Activated naive CD8-positive, alpha-beta T cell treated with anti-CD3 and anti-CD28 coated beads, Interleukin-2, amount 10 ng/mL, durations not matched to agents 7 days and 5 days (primary cell): ENCODE measurements at regions not wholly inside any gene's neighbourhood (a gene's known extent, or its start where the extent isn't known, plus 50 kb on each side); places are given as distances from the start of the nearest gene placed in this dataset.

Experiments used
- ATAC-seq: fragments of 150-1000 bp; cut with Tn5 transposase; one replicate; pipeline ENCODE4 v1.10.0; 2021; ENCODE audit warnings: low read depth, moderate library complexity
- POLR2A ChIA-PET: fragments of 350-600 bp; sonication (Branson Sonifier 250); formaldehyde crosslinking; loops from one replicate; lab custom pipeline; 2021; ENCODE audit warnings: antibody characterized with exemption; lab: Charles Lee
- DNase-seq: peaks from one replicate; pipeline ENCODE4 v3.0.0; 2021
- H3K27ac Mint-ChIP-seq: one replicate; pipeline ENCODE4 v1.8.0; 2022; ENCODE audit warnings: mild to moderate bottlenecking, mixed read lengths
- H3K27me3 Mint-ChIP-seq: one replicate; pipeline ENCODE4 v1.8.0; 2022; ENCODE audit warnings: mild to moderate bottlenecking, moderate library complexity, mixed read lengths
- H3K36me3 Mint-ChIP-seq: one replicate; pipeline ENCODE4 v1.8.0; 2021; ENCODE audit warnings: mild to moderate bottlenecking, mixed read lengths
- H3K4me1 Mint-ChIP-seq: one replicate; pipeline ENCODE4 v1.8.0; 2021; ENCODE audit warnings: mixed read lengths
- H3K4me3 Mint-ChIP-seq: one replicate; pipeline ENCODE4 v1.8.0; 2022; ENCODE audit warnings: mild to moderate bottlenecking, moderate library complexity, mixed read lengths
- H3K9me3 Mint-ChIP-seq: one replicate; pipeline ENCODE4 v1.8.0; 2021; ENCODE audit warnings: mixed read lengths

DNA sequence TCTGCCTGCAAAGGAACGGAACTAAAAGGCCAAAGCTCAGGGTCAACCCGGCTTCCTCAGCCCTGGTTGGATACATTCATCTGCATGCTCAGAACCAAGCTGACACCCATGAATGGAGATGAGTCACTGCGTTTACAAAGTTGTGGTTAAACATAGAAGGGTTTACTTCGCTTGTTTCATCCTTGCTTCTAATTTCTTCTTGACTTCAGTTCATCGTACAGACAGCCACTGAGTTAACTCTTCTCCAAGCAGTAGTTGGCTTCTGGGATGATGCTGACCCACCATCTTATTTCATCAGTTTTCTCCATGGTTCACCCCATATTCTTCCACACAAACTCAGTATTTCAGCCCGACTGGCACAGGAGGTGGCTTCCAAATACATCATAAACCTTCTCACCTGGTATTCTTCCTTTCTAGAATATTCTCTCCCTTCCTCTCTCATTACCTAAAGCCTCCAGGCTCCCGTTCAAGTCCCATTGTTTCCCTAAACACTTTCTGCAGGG, 166.3 kb upstream of the RNF32 start:
- no peak overlapping the region for H3K4me3 Mint-ChIP-seq
- H3K27ac Mint-ChIP-seq, result no peak overlapping the region
- no peaks in the 10 kb centered on the region for H3K4me1 Mint-ChIP-seq
- no peaks in the 10 kb centered on the region for H3K36me3 Mint-ChIP-seq
- POLR2A ChIA-PET, result no interaction called here
- ATAC-seq (no peak), DNase-seq (no peak)
- H3K9me3 Mint-ChIP-seq, result no peaks in the 10 kb centered on the region
- peaks cover 29% of the 10 kb centered on the region for H3K27me3 Mint-ChIP-seq

- no peaks in the 10 kb centered on the region for H3K4me1 Mint-ChIP-seq
- ATAC-seq, result no peak
- DNase-seq, result peak; percentile 43
- no peaks in the 10 kb centered on the region for H3K9me3 Mint-ChIP-seq
- POLR2A ChIA-PET, result no interaction called here
- H3K36me3 Mint-ChIP-seq, result no peaks in the 10 kb centered on the region
- H3K4me3 Mint-ChIP-seq, result no peak overlapping the region
- H3K27ac Mint-ChIP-seq, result no peak overlapping the region
- peaks cover 27% of the 10 kb centered on the region for H3K27me3 Mint-ChIP-seq
Observed at GRCh38 chr7:156473476-156474240, 166.9 kb upstream of the RNF32 start.

DNA sequence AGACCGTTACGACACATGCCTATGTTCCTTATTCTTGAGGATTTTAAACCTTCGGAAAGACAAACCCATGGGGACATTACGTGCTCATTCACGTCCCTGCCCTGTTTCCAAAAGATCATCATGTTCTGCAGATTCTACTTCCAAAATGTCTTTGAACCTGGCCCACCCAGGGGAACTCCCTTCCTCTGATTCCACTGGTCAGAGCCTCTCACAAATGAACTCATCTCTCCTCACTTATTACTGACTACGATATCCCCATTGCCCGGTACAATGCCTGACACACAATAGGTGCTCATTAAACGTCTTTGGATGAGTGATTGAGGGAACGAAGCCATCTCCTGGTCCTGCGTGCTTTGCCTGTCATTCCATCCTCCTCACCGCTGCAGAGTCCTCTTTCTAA, 168.3 kb upstream of the RNF32 start:
- no peak for DNase-seq
- no peak for ATAC-seq
- no peaks in the 10 kb centered on the region for H3K4me1 Mint-ChIP-seq
- H3K36me3 Mint-ChIP-seq, result no peaks in the 10 kb centered on the region
- H3K9me3 Mint-ChIP-seq, result no peaks in the 10 kb centered on the region
- peaks cover 29% of the 10 kb centered on the region for H3K27me3 Mint-ChIP-seq
- no peak overlapping the region for H3K4me3 Mint-ChIP-seq
- H3K27ac Mint-ChIP-seq, result no peak overlapping the region
- POLR2A ChIA-PET, result no interaction called here

DNA sequence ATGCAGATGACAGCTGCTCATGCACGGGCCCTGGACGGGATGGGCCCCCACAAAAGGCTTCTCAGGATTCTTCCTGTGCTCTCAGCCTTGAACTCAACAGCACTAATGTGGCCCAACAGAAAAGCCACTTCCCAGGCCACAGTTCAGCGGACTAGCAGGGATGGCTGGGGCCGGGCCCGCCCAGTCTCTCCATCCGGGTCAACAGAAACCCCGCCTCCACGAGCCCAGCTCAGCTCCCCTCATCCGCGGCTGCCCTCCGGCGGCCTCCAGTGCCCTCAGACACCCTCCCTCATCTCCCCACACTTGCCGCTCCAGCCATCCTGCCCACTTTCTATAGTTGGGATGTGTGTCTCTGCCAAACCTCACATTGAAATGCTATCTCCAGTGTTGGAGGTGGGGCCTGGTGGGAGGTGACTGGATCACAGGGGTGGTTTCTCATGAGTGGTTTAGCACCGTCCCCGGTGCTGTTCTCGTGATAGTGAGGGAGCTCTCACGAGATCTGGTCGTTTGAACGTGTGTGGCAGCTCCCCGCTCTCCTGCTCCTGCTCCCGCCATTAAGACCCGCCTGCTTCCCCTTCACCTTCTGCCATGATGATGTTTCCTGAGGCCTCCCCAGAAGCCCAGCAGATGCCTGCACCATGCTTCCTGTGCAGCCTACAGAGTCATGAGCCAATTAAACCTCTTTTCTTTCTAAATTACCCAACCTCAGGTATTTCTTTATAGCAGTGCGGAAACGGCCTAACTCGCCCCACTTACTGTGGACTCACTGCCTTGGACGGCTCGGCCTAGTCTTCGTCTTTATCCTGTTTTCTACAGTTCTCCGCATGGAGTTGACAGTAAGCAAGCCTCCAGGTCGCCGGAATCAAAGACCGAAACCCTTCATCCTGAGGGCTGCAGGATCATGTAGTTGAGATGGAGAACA, 169.9 kb upstream of the RNF32 start:
- POLR2A ChIA-PET, result no interaction called here
- Mint-ChIP-seq H3K4me3 (no peak overlapping the region), H3K4me1 (no peaks in the 10 kb centered on the region), H3K27me3 (peaks cover 30% of the 10 kb centered on the region), H3K27ac (no peak overlapping the region), H3K9me3 (no peaks in the 10 kb centered on the region), H3K36me3 (no peaks in the 10 kb centered on the region)
- DNase-seq, result no peak
- no peak for ATAC-seq

GRCh38 chr7:156466955-156467625, 173.5 kb upstream of the RNF32 start:
- DNase-seq (no peak), ATAC-seq (no peak)
- Mint-ChIP-seq H3K4me1 (no peaks in the 10 kb centered on the region), H3K9me3 (no peaks in the 10 kb centered on the region), H3K4me3 (no peak overlapping the region), H3K36me3 (no peaks in the 10 kb centered on the region), H3K27me3 (peaks cover 21% of the 10 kb centered on the region), H3K27ac (no peak overlapping the region)
- POLR2A ChIA-PET, result interaction anchor here (0.6 kb wide), 1 partner anchor 659 kb away, joined by 3 read pairs; no protein-coding TSS in a partner anchor

GRCh38 chr7:156466272-156466671, 174.3 kb upstream of the RNF32 start:
- DNase-seq (no peak), ATAC-seq (no peak)
- POLR2A ChIA-PET, result no interaction called here
- Mint-ChIP-seq H3K4me1 (no peaks in the 10 kb centered on the region), H3K27me3 (peaks cover 19% of the 10 kb centered on the region), H3K27ac (no peak overlapping the region), H3K4me3 (no peak overlapping the region), H3K9me3 (no peaks in the 10 kb centered on the region), H3K36me3 (no peaks in the 10 kb centered on the region)

GRCh38 chr7:156465186-156465585, 175.4 kb upstream of the RNF32 start:
- POLR2A ChIA-PET, result no interaction called here

GRCh38 chr7:156464339-156464738, 176.2 kb upstream of the RNF32 start:
- POLR2A ChIA-PET, result no interaction called here
- Mint-ChIP-seq H3K4me3 (no peak overlapping the region), H3K27me3 (peaks cover 25% of the 10 kb centered on the region)

More at GRCh38 chr7:156465186-156465585, 175.4 kb upstream of the RNF32 start:
- Mint-ChIP-seq H3K36me3 (no peaks in the 10 kb centered on the region), H3K27ac (no peak overlapping the region), H3K4me1 (no peaks in the 10 kb centered on the region), H3K9me3 (no peaks in the 10 kb centered on the region), H3K27me3 (peaks cover 25% of the 10 kb centered on the region), H3K4me3 (no peak overlapping the region)
- ATAC-seq, result no peak
- no peak for DNase-seq

DNA sequence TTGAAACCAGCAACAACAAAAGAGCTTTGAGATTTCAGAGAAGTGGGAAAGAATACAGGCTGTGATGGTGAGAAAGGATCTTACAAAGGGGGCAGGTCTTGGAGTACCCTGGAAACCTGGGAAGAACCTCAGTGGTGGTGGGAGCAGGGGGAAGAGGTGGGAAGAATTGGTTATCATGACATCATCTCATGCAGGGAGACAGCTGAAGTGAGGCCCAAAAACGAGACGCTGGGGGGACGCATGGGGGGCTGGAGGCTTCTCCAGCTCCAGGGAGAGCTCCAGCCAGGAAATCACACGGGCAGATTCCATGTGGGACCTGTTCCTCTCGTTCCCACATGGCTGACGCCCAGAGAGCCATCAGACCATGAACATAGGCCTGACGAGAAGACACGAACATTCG, 177.3 kb upstream of the RNF32 start:
- peaks cover 21% of the 10 kb centered on the region for H3K27me3 Mint-ChIP-seq
- no peaks in the 10 kb centered on the region for H3K36me3 Mint-ChIP-seq
- no peaks in the 10 kb centered on the region for H3K4me1 Mint-ChIP-seq
- no peak for ATAC-seq
- no peak overlapping the region for H3K27ac Mint-ChIP-seq
- POLR2A ChIA-PET, result no interaction called here
- no peak for DNase-seq
- no peak overlapping the region for H3K4me3 Mint-ChIP-seq
- H3K9me3 Mint-ChIP-seq, result no peaks in the 10 kb centered on the region

More at GRCh38 chr7:156464339-156464738, 176.2 kb upstream of the RNF32 start:
- ATAC-seq (no peak), DNase-seq (no peak)
- H3K4me1 Mint-ChIP-seq, result no peaks in the 10 kb centered on the region
- H3K27ac Mint-ChIP-seq, result no peak overlapping the region
- H3K9me3 Mint-ChIP-seq, result no peaks in the 10 kb centered on the region
- no peaks in the 10 kb centered on the region for H3K36me3 Mint-ChIP-seq

- POLR2A ChIA-PET, result no interaction called here
- DNase-seq, result no peak
- H3K4me1 Mint-ChIP-seq, result peaks cover 1% of the 10 kb centered on the region
- H3K36me3 Mint-ChIP-seq, result no peaks in the 10 kb centered on the region
- peaks cover 19% of the 10 kb centered on the region for H3K27me3 Mint-ChIP-seq
- ATAC-seq, result no peak
- no peaks in the 10 kb centered on the region for H3K9me3 Mint-ChIP-seq
- H3K27ac Mint-ChIP-seq, result no peak overlapping the region
- no peak overlapping the region for H3K4me3 Mint-ChIP-seq
Observed at GRCh38 chr7:156461881-156462665, 178.5 kb upstream of the RNF32 start.

GRCh38 chr7:156460858-156461627, 179.5 kb upstream of the RNF32 start:
- POLR2A ChIA-PET, result no interaction called here
- DNase-seq, result no peak
- Mint-ChIP-seq H3K27me3 (peaks cover 11% of the 10 kb centered on the region), H3K4me3 (no peak overlapping the region), H3K36me3 (no peaks in the 10 kb centered on the region), H3K4me1 (peaks cover 1% of the 10 kb centered on the region), H3K9me3 (no peaks in the 10 kb centered on the region), H3K27ac (no peak overlapping the region)
- ATAC-seq, result no peak

DNA sequence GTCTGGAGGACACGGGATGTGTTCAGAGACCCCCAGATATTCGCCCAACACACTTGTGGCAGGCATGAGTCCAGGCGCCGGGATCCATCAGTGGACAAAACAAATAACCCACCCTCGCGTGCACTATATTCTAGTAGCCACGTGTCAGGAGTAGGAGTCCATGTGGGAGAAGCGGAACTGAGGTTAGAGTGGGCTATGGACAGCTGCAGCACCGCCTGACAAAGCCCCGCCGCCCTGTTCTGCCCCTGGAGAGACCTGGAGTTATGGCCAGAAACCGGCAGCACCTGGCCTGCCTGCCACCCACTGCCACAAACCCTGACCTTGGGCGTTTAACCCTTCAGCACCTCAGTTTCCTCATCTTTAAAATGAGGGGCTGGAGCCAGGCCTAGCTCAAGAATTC, 181.0 kb upstream of the RNF32 start:
- no peaks in the 10 kb centered on the region for H3K36me3 Mint-ChIP-seq
- POLR2A ChIA-PET, result no interaction called here
- ATAC-seq, result no peak

More for the DNA sequence above, 181.0 kb upstream of the RNF32 start:
- Mint-ChIP-seq H3K4me1 (peaks cover 1% of the 10 kb centered on the region), H3K4me3 (no peak overlapping the region), H3K9me3 (no peaks in the 10 kb centered on the region), H3K27ac (no peak overlapping the region), H3K27me3 (peaks cover 9% of the 10 kb centered on the region)
- no peak for DNase-seq
